ENCODE measurements at regions not wholly inside any gene's neighbourhood (a gene's known extent, or its start where the extent isn't known, plus 50 kb on each side); places are given as distances from the start of the nearest gene placed in this dataset.

DNA sequence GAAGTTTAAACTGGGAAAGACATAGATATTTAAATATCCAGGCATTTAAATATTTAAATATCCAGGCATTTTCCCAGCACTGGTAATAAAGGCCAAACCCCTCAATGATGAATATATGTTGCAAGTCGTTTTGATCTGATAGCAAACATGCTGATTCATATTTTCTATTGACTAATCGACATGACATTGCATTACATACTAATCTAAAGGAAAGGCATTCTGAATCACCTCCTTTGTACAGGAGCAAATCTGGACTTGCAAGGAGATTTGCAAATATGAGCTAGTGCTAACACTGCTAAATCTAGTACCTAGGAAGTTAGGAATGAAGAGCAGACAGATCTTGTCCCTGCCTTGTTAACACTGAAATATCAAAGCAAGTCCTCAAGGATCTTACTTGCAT lies 207.3 kb downstream of the SLC7A11 start:
- DNase-seq (ENCODE audit: low read depth in 1 of 2, low spot score in 1 of 2): peak in 1 of 2 experiments; percentile 29
- Histone ChIP-seq H3K4me3 (replicated peaks; ENCODE audit: insufficient read depth, low read length) (no peak overlapping the region), H3K27ac (replicated peaks) (no peak overlapping the region), H3K27me3 (ENCODE audit: insufficient read depth, poor library complexity, severe bottlenecking) (no peaks in the 10 kb centered on the region)
- TF ChIP-seq POLR2AphosphoS5 (IDR thresholded peaks at IDR 0.05; ENCODE audit: low read depth) (no peak), SPI1 (IDR thresholded peaks at IDR 0.05; ENCODE audit: borderline replicate concordance, low read depth) (no peak), GABPA (IDR thresholded peaks at IDR 0.05; ENCODE audit: low read depth) (no peak)
- TF ChIP-seq, protein P1, sequence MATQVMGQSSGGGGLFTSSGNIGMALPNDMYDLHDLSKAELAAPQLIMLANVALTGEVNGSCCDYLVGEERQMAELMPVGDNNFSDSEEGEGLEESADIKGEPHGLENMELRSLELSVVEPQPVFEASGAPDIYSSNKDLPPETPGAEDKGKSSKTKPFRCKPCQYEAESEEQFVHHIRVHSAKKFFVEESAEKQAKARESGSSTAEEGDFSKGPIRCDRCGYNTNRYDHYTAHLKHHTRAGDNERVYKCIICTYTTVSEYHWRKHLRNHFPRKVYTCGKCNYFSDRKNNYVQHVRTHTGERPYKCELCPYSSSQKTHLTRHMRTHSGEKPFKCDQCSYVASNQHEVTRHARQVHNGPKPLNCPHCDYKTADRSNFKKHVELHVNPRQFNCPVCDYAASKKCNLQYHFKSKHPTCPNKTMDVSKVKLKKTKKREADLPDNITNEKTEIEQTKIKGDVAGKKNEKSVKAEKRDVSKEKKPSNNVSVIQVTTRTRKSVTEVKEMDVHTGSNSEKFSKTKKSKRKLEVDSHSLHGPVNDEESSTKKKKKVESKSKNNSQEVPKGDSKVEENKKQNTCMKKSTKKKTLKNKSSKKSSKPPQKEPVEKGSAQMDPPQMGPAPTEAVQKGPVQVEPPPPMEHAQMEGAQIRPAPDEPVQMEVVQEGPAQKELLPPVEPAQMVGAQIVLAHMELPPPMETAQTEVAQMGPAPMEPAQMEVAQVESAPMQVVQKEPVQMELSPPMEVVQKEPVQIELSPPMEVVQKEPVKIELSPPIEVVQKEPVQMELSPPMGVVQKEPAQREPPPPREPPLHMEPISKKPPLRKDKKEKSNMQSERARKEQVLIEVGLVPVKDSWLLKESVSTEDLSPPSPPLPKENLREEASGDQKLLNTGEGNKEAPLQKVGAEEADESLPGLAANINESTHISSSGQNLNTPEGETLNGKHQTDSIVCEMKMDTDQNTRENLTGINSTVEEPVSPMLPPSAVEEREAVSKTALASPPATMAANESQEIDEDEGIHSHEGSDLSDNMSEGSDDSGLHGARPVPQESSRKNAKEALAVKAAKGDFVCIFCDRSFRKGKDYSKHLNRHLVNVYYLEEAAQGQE (IDR thresholded peaks at IDR 0.05; ENCODE audit: insufficient replicate concordance, low read depth): no peak
- TF ChIP-seq, protein P2, sequence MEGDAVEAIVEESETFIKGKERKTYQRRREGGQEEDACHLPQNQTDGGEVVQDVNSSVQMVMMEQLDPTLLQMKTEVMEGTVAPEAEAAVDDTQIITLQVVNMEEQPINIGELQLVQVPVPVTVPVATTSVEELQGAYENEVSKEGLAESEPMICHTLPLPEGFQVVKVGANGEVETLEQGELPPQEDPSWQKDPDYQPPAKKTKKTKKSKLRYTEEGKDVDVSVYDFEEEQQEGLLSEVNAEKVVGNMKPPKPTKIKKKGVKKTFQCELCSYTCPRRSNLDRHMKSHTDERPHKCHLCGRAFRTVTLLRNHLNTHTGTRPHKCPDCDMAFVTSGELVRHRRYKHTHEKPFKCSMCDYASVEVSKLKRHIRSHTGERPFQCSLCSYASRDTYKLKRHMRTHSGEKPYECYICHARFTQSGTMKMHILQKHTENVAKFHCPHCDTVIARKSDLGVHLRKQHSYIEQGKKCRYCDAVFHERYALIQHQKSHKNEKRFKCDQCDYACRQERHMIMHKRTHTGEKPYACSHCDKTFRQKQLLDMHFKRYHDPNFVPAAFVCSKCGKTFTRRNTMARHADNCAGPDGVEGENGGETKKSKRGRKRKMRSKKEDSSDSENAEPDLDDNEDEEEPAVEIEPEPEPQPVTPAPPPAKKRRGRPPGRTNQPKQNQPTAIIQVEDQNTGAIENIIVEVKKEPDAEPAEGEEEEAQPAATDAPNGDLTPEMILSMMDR (IDR thresholded peaks at IDR 0.05; ENCODE audit: insufficient read depth, low read length): no peak

DNA sequence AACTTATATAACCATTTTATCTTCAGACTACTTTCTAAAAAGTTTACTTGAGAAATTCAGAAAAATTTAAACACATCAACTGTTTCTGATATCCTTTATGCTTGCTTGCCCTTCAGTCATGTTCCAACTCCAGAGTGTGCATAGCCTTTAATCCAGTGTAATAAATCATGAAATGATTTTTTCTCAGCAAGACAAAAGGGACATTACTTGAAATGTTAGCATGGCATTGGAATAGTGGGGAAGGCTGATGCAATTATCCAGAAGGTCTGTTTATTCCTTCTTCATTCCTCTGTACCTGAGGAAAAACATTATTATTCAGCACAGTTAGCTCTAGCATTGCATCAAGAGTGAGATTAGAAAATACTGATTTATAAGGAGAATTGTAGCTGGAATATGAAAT lies 209.9 kb downstream of the SLC7A11 start:
- DNase-seq (ENCODE audit: low read depth in 1 of 2, low spot score in 1 of 2): no peak
- TF ChIP-seq, protein P2 (IDR thresholded peaks at IDR 0.05; ENCODE audit: insufficient read depth, low read length): no peak
- no peak for TF ChIP-seq GABPA (IDR thresholded peaks at IDR 0.05; ENCODE audit: low read depth)
- TF ChIP-seq, protein P1 (IDR thresholded peaks at IDR 0.05; ENCODE audit: insufficient replicate concordance, low read depth): no peak
- no peak for TF ChIP-seq POLR2AphosphoS5 (IDR thresholded peaks at IDR 0.05; ENCODE audit: low read depth)
- no peaks in the 10 kb centered on the region for H3K27me3 ChIP-seq (ENCODE audit: insufficient read depth, poor library complexity, severe bottlenecking)
- H3K4me3 ChIP-seq (replicated peaks; ENCODE audit: insufficient read depth, low read length): no peak overlapping the region
- H3K27ac ChIP-seq (replicated peaks): no peak overlapping the region

DNA sequence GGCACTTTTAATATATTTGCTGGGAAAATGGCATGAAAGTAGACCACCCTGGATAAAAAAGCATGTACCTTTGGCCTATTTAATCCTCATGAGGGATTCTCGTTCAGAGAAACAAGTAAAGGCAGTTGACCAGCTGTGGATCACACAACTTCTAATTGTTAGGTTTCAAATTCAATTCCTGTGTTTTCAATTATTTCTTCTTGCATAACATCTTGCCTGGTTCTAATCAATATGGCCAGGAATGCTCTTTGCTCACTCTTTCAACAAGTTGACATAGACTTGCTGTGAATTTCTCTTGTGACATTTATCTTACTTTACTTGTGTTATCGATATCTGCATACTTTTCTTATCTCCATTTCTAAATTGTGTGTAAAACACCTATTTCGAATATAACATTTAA lies 211.8 kb downstream of the SLC7A11 start:
- Histone ChIP-seq H3K4me3 (replicated peaks; ENCODE audit: insufficient read depth, low read length) (no peak overlapping the region), H3K27me3 (ENCODE audit: insufficient read depth, poor library complexity, severe bottlenecking) (no peaks in the 10 kb centered on the region), H3K27ac (replicated peaks) (no peak overlapping the region)
- no peak for DNase-seq (ENCODE audit: low read depth in 1 of 2, low spot score in 1 of 2)
- TF ChIP-seq, protein P1 (IDR thresholded peaks at IDR 0.05; ENCODE audit: insufficient replicate concordance, low read depth): no peak
- TF ChIP-seq POLR2AphosphoS5 (IDR thresholded peaks at IDR 0.05; ENCODE audit: low read depth) (no peak), GABPA (IDR thresholded peaks at IDR 0.05; ENCODE audit: low read depth) (no peak), SPI1 (IDR thresholded peaks at IDR 0.05; ENCODE audit: borderline replicate concordance, low read depth) (no peak)
- TF ChIP-seq, protein P2 (IDR thresholded peaks at IDR 0.05; ENCODE audit: insufficient read depth, low read length): no peak
